HG03520 (cell line): ENCODE measurements at regions not wholly inside any gene's neighbourhood (a gene's known extent, or its start where the extent isn't known, plus 50 kb on each side); places are given as distances from the start of the nearest gene placed in this dataset.

Source experiments
- ATAC-seq: cut with Tn5 transposase; IDR thresholded peaks from one replicate; pipeline ENCODE4 v1.9.1; 2021; ENCODE audit warnings: mild to moderate bottlenecking, moderate library complexity; ENCODE audit not compliant: unreplicated experiment

GRCh38 chr11:95335989-95336388 lies 105.0 kb upstream of the SESN3 start:
- ATAC-seq: no peak

GRCh38 chr11:95331161-95331560 lies 100.2 kb upstream of the SESN3 start:
- ATAC-seq: no peak

GRCh38 chr11:95330302-95330701 lies 99.3 kb upstream of the SESN3 start:
- no peak for ATAC-seq

- ATAC-seq: no peak
These were observed 96.4 kb upstream of the SESN3 start for GRCh38 chr11:95327273-95327948.

GRCh38 chr11:95325777-95326258 lies 94.8 kb upstream of the SESN3 start:
- ATAC-seq: no peak

- no peak for ATAC-seq
These were observed 93.8 kb upstream of the SESN3 start for GRCh38 chr11:95324826-95325225.

- ATAC-seq: no peak
These were observed 91.5 kb upstream of the SESN3 start for GRCh38 chr11:95322539-95322938.

- no peak for ATAC-seq
These were observed 87.5 kb upstream of the SESN3 start for GRCh38 chr11:95318498-95318897.

GRCh38 chr11:95308512-95309035 lies 77.6 kb upstream of the SESN3 start:
- no peak for ATAC-seq

GRCh38 chr11:95307286-95307685 lies 76.3 kb upstream of the SESN3 start:
- ATAC-seq: no peak

- ATAC-seq: no peak
These were observed 75.8 kb upstream of the SESN3 start for GRCh38 chr11:95306801-95307200.

- no peak for ATAC-seq
These were observed 75.1 kb upstream of the SESN3 start for GRCh38 chr11:95306123-95306522.

GRCh38 chr11:95305705-95306104 lies 74.7 kb upstream of the SESN3 start:
- no peak for ATAC-seq

GRCh38 chr11:95304777-95305176 lies 73.8 kb upstream of the SESN3 start:
- ATAC-seq: peak; percentile 50

- ATAC-seq: no peak
These were observed 71.2 kb upstream of the SESN3 start for GRCh38 chr11:95302211-95302610.

- ATAC-seq: no peak
These were observed 70.5 kb upstream of the SESN3 start for GRCh38 chr11:95301474-95301873.

GRCh38 chr11:95299078-95299679 lies 68.2 kb upstream of the SESN3 start:
- no peak for ATAC-seq

GRCh38 chr11:95297680-95298452 lies 66.9 kb upstream of the SESN3 start:
- no peak for ATAC-seq

- peak; percentile 90 for ATAC-seq
These were observed 65.6 kb upstream of the SESN3 start for GRCh38 chr11:95296621-95297025.

- no peak for ATAC-seq
These were observed 65.2 kb upstream of the SESN3 start for GRCh38 chr11:95296165-95296564.

GRCh38 chr11:95295382-95296149 lies 64.6 kb upstream of the SESN3 start:
- ATAC-seq: no peak
